Transverse colon (tissue), 4 donors: ENCODE measurements at regions not wholly inside any gene's neighbourhood (a gene's known extent, or its start where the extent isn't known, plus 50 kb on each side); places are given as distances from the start of the nearest gene placed in this dataset.
A peak's percentile ranks its signal among the peaks of the same experiment; 100 is the strongest.

Experiments used
- DNase-seq: peaks from one replicate; pipeline ENCODE4 v3.0.0-alpha.2; 2019
- H3K27ac ChIP-seq, 4 donors: fragments of 200-600 bp; sonication (generic); 2 replicates each; pipeline ENCODE4 v1.5.1; 2016 to 2018; ENCODE audit warnings: inconsistent platforms in 4 of 4
- H3K27me3 ChIP-seq: fragments of 200-600 bp; sonication (generic); 2 replicates; pipeline ENCODE4 v1.5.1; 2017; ENCODE audit warnings: inconsistent platforms
- H3K36me3 ChIP-seq, 4 donors: fragments of 200-600 bp; sonication (generic); 2 replicates each; pipeline ENCODE4 v1.5.1; 2017 to 2019; ENCODE audit warnings: inconsistent platforms in 4 of 4
- H3K4me1 ChIP-seq, 4 donors: fragments of 200-600 bp; sonication (generic); 2 replicates each; pipeline ENCODE4 v1.5.1; 2017 to 2020; ENCODE audit warnings: inconsistent platforms in 4 of 4
- H3K4me3 ChIP-seq, 4 donors: fragments of 200-600 bp; sonication (generic); 1 replicate in 1 of 4; 2 replicates in 3 of 4; pipeline versions ENCODE4 v1.5.1 to v1.6.1; 2017 to 2019; ENCODE audit warnings: inconsistent platforms in 4 of 4
- H3K9me3 ChIP-seq, 2 donors: fragments of 200-600 bp; sonication (generic); 2 replicates each; pipeline ENCODE4 v1.5.1; 2017 to 2019; ENCODE audit warnings: inconsistent platforms in 2 of 2
- CTCF ChIP-seq, 5 experiments: fragments of 200-600 bp in 3 of 5; fragments of 450-650 bp in 2 of 5; sonication (generic) in 3 of 5; IDR thresholded peaks; 1 replicate in 2 of 5; 2 replicates in 3 of 5; pipeline ENCODE4 v1.5.1; 2016 to 2017; ENCODE audit warnings: antibody characterized with exemption in 5 of 5, inconsistent platforms in 3 of 5, mild to moderate bottlenecking in 2 of 5, moderate library complexity in 1 of 5
- EP300 ChIP-seq: sonication (generic); formaldehyde crosslinking; IDR thresholded peaks from one replicate; pipeline ENCODE4 v1.6.1; 2017; ENCODE audit warnings: antibody characterized with exemption, low read depth
- POLR2A ChIP-seq: fragments of 450-650 bp; IDR thresholded peaks from one replicate; pipeline ENCODE4 v1.6.1; 2016; ENCODE audit warnings: antibody characterized with exemption, mild to moderate bottlenecking, moderate library complexity
- POLR2AphosphoS5 ChIP-seq, 3 donors: sonication (generic); formaldehyde crosslinking; IDR thresholded peaks; one replicate each; pipeline ENCODE4 v1.6.1; 2016; ENCODE audit warnings: antibody characterized with exemption in 3 of 3
- WGBS, 2 donors: methylation state at CpG; one replicate each; pipeline ENCODE4 v1.1.5; 2018; ENCODE audit warnings: low coverage in 1 of 2; 5-methylcytosine and 5-hydroxymethylcytosine counted together
- in situ Hi-C, 4 donors: fragments of 200-750 bp; cut with MboI; loops; one replicate each; pipeline versions ENCODE4 v1.15.0 to v1.15.1; 2017; ENCODE audit warnings: low sequenced_read_pairs in 3 of 4, low pct_ligation_motif_present in 1 of 4, low pct_unique_long_range_greater_than_20kb in 1 of 4
- intact Hi-C: fragments of 100-400 bp; cut with DNase I; formaldehyde crosslinking; loops from one replicate; pipeline ENCODE4 v1.15.1; 2023; ENCODE audit warnings: low total_unique reads

- intact Hi-C loops (no loop called here), in situ Hi-C loops (no loop called here)
- Histone ChIP-seq H3K27ac (no peak overlapping the region), H3K4me3 (no peak overlapping the region), H3K4me1 (no peaks in the 10 kb centered on the region), H3K27me3 (no peaks in the 10 kb centered on the region), H3K9me3 (no peaks in the 10 kb centered on the region), H3K36me3 (no peaks in the 10 kb centered on the region)
- DNase-seq, result peak; percentile 14
- WGBS, 2 donors, result 74 to 77% methylated on average over 3 to 10 of the region's 10 CpGs
- TF ChIP-seq CTCF (IDR thresholded peaks at IDR 0.05) (no peak), POLR2AphosphoS5 (IDR thresholded peaks at IDR 0.05) (no peak), EP300 (no peak), POLR2A (no peak)
Observed at GRCh38 chr14:65850429-65851135, 438.1 kb downstream of the FUT8 start.

- Histone ChIP-seq H3K9me3 (no peaks in the 10 kb centered on the region), H3K27me3 (no peaks in the 10 kb centered on the region), H3K4me1 (no peaks in the 10 kb centered on the region), H3K27ac (no peak overlapping the region), H3K4me3 (no peak overlapping the region), H3K36me3 (no peaks in the 10 kb centered on the region)
- TF ChIP-seq EP300, result no peak
- intact Hi-C loops, result no loop called here
- 34% methylated on average over 2 of the region's 2 CpGs; no CpG with 5 or more reads in 1 of the 2 donors for WGBS, 2 donors
- in situ Hi-C loops, result no loop called here
- no peak for DNase-seq
Observed at GRCh38 chr14:65852689-65853088, 440.2 kb downstream of the FUT8 start.

- no peaks in the 10 kb centered on the region for H3K36me3 ChIP-seq
- H3K27me3 ChIP-seq, result no peaks in the 10 kb centered on the region
- no peaks in the 10 kb centered on the region for H3K9me3 ChIP-seq
- H3K4me3 ChIP-seq, result no peak overlapping the region
- H3K4me1 ChIP-seq, result no peaks in the 10 kb centered on the region
- no peak overlapping the region for H3K27ac ChIP-seq
- DNase-seq, result no peak
- in situ Hi-C loops (no loop called here), intact Hi-C loops (no loop called here)
- no peak for TF ChIP-seq EP300
- TF ChIP-seq POLR2AphosphoS5 (IDR thresholded peaks at IDR 0.05), result no peak
- TF ChIP-seq CTCF (IDR thresholded peaks at IDR 0.05), result no peak
- TF ChIP-seq POLR2A, result no peak
- 71 to 89% methylated on average over 4 to 7 of the region's 7 CpGs for WGBS, 2 donors
Observed at GRCh38 chr14:65853407-65853955, 441.0 kb downstream of the FUT8 start.

- no peak for TF ChIP-seq EP300
- TF ChIP-seq CTCF (IDR thresholded peaks at IDR 0.05), result no peak
- TF ChIP-seq POLR2A, result no peak
- TF ChIP-seq POLR2AphosphoS5 (IDR thresholded peaks at IDR 0.05), result no peak
- Histone ChIP-seq H3K9me3 (no peaks in the 10 kb centered on the region), H3K27ac (no peak overlapping the region), H3K27me3 (no peaks in the 10 kb centered on the region), H3K36me3 (no peaks in the 10 kb centered on the region), H3K4me1 (no peaks in the 10 kb centered on the region), H3K4me3 (no peak overlapping the region)
- intact Hi-C loops, result no loop called here
- DNase-seq, result no peak
- WGBS, 2 donors, result 79 to 81% methylated on average over 6 of the region's 6 CpGs
- in situ Hi-C loops, result no loop called here
Observed at GRCh38 chr14:65854215-65854614, 441.7 kb downstream of the FUT8 start.
